ENCODE measurements at regions not wholly inside any gene's neighbourhood (a gene's known extent, or its start where the extent isn't known, plus 50 kb on each side); places are given as distances from the start of the nearest gene placed in this dataset.

- no peak for TF ChIP-seq CTCF (IDR thresholded peaks at IDR 0.05)
- TF ChIP-seq POLR2A (IDR thresholded peaks at IDR 0.05): no peak
Observed at GRCh38 chr19:28971049-28971448, 241.9 kb downstream of the UQCRFS1 start.
